ENCODE measurements at regions not wholly inside any gene's neighbourhood (a gene's known extent, or its start where the extent isn't known, plus 50 kb on each side); places are given as distances from the start of the nearest gene placed in this dataset.

- H3K27ac Mint-ChIP-seq, result no peak overlapping the region
- TF ChIP-seq, protein P1, sequence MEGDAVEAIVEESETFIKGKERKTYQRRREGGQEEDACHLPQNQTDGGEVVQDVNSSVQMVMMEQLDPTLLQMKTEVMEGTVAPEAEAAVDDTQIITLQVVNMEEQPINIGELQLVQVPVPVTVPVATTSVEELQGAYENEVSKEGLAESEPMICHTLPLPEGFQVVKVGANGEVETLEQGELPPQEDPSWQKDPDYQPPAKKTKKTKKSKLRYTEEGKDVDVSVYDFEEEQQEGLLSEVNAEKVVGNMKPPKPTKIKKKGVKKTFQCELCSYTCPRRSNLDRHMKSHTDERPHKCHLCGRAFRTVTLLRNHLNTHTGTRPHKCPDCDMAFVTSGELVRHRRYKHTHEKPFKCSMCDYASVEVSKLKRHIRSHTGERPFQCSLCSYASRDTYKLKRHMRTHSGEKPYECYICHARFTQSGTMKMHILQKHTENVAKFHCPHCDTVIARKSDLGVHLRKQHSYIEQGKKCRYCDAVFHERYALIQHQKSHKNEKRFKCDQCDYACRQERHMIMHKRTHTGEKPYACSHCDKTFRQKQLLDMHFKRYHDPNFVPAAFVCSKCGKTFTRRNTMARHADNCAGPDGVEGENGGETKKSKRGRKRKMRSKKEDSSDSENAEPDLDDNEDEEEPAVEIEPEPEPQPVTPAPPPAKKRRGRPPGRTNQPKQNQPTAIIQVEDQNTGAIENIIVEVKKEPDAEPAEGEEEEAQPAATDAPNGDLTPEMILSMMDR (IDR thresholded peaks at IDR 0.05; ENCODE audit: unreplicated experiment in 3 of 3), result no peak
- H3K9me3 Mint-ChIP-seq, result no peaks in the 10 kb centered on the region
- H3K4me3 Mint-ChIP-seq, result no peak overlapping the region
- H3K36me3 Mint-ChIP-seq (ENCODE audit: low read depth), result no peaks in the 10 kb centered on the region
- H3K4me1 Mint-ChIP-seq, result peaks cover 11% of the 10 kb centered on the region
- no peaks in the 10 kb centered on the region for H3K27me3 Mint-ChIP-seq (ENCODE audit: low read depth)
Observed at GRCh38 chr6:122009000-122009350, 390.5 kb upstream of the HSF2 start.

DNA sequence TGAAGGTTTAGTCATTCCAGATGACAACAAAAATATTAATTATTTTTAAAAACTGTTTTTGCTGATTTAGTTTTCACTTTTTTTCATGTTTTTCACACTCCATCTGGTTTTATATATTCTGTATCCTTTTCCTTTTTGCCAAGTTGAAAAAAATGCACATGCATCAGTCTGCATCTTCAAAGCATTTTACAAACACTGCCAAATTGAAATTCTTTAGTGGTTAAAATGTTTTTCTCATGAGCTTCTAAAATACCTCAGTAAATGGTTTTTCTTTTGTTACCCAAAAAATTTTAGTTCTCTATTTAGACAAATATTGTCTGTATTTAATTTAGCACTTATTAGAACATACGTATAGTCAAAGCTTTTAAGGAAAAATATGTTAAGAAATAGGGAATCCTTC lies 386.9 kb upstream of the HSF2 start:
- TF ChIP-seq, protein P1 (IDR thresholded peaks at IDR 0.05; ENCODE audit: unreplicated experiment in 3 of 3), result no peak
- Mint-ChIP-seq H3K4me1 (peaks cover 4% of the 10 kb centered on the region), H3K27ac (no peak overlapping the region), H3K4me3 (no peak overlapping the region), H3K27me3 (ENCODE audit: low read depth) (no peaks in the 10 kb centered on the region), H3K9me3 (no peaks in the 10 kb centered on the region), H3K36me3 (ENCODE audit: low read depth) (no peaks in the 10 kb centered on the region)

GRCh38 chr6:122014961-122015360 lies 384.5 kb upstream of the HSF2 start:
- TF ChIP-seq, protein P1 (IDR thresholded peaks at IDR 0.05; ENCODE audit: unreplicated experiment in 3 of 3), result no peak
- Mint-ChIP-seq H3K4me1 (no peaks in the 10 kb centered on the region), H3K27me3 (ENCODE audit: low read depth) (no peaks in the 10 kb centered on the region), H3K9me3 (no peaks in the 10 kb centered on the region), H3K36me3 (ENCODE audit: low read depth) (no peaks in the 10 kb centered on the region), H3K4me3 (no peak overlapping the region), H3K27ac (no peak overlapping the region)

GRCh38 chr6:122020588-122021264 lies 378.7 kb upstream of the HSF2 start:
- Mint-ChIP-seq H3K9me3 (no peaks in the 10 kb centered on the region), H3K4me3 (no peak overlapping the region), H3K27ac (no peak overlapping the region), H3K36me3 (ENCODE audit: low read depth) (no peaks in the 10 kb centered on the region), H3K4me1 (no peaks in the 10 kb centered on the region), H3K27me3 (ENCODE audit: low read depth) (peaks cover 3% of the 10 kb centered on the region)
- TF ChIP-seq, protein P1 (IDR thresholded peaks at IDR 0.05; ENCODE audit: unreplicated experiment in 3 of 3), result no peak

- H3K36me3 Mint-ChIP-seq (ENCODE audit: low read depth), result no peaks in the 10 kb centered on the region
Observed at GRCh38 chr6:122025104-122025503, 374.3 kb upstream of the HSF2 start.

More at GRCh38 chr6:122025104-122025503, 374.3 kb upstream of the HSF2 start:
- TF ChIP-seq, protein P1 (IDR thresholded peaks at IDR 0.05; ENCODE audit: unreplicated experiment in 3 of 3), result no peak
- H3K27me3 Mint-ChIP-seq (ENCODE audit: low read depth), result peaks cover 3% of the 10 kb centered on the region
- no peak overlapping the region for H3K27ac Mint-ChIP-seq
- no peaks in the 10 kb centered on the region for H3K4me1 Mint-ChIP-seq
- no peaks in the 10 kb centered on the region for H3K9me3 Mint-ChIP-seq
- no peak overlapping the region for H3K4me3 Mint-ChIP-seq

Data from nephron (organoid).